Activated T-cell treated with anti-CD3 and anti-CD28 coated beads, Interleukin-2, amount 50 U/mL, for 4 hours (primary cell): ENCODE measurements at regions not wholly inside any gene's neighbourhood (a gene's known extent, or its start where the extent isn't known, plus 50 kb on each side); places are given as distances from the start of the nearest gene placed in this dataset.
"Not testable (repeated sequence)": the region's sequence is repeated elsewhere in the genome, so short reads cannot be mapped to it uniquely, and the experiment has no call there.

ENCODE experiments used
- ATAC-seq, 2 donors: fragments of 200-7000 bp; cut with Tn5 transposase; one replicate each; pipeline ENCODE4 v1.10.0; 2021
- DNase-seq: peaks from one replicate; pipeline ENCODE4 v3.0.0-alpha.2; 2020
- H3K27me3 Mint-ChIP-seq: one replicate; pipeline ENCODE4 v1.8.0; 2021; ENCODE audit warnings: low read depth, mixed read lengths
- H3K36me3 Mint-ChIP-seq: one replicate; pipeline ENCODE4 v1.8.0; 2022; ENCODE audit warnings: mixed read lengths; ENCODE audit not compliant: insufficient read depth
- H3K4me1 Mint-ChIP-seq: one replicate; pipeline ENCODE4 v1.8.0; 2021; ENCODE audit warnings: low read depth, mixed read lengths
- H3K4me3 Mint-ChIP-seq: one replicate; pipeline ENCODE4 v1.8.0; 2021; ENCODE audit warnings: mild to moderate bottlenecking, moderate library complexity, mixed read lengths
- H3K9me3 Mint-ChIP-seq: one replicate; pipeline ENCODE4 v1.8.0; 2021; ENCODE audit warnings: mixed read lengths

GRCh38 chr18:8994603-8995002, 107.9 kb upstream of the NDUFV2 start:
- Mint-ChIP-seq H3K4me1 (no peaks in the 10 kb centered on the region), H3K27me3 (peaks cover 17% of the 10 kb centered on the region), H3K4me3 (no peak overlapping the region), H3K36me3 (no peaks in the 10 kb centered on the region), H3K9me3 (no peaks in the 10 kb centered on the region)
- ATAC-seq: no peak
- no peak for DNase-seq

- ATAC-seq (no peak), DNase-seq (no peak)
- Mint-ChIP-seq H3K4me3 (no peak overlapping the region), H3K27me3 (peaks cover 18% of the 10 kb centered on the region), H3K9me3 (no peaks in the 10 kb centered on the region), H3K36me3 (no peaks in the 10 kb centered on the region), H3K4me1 (no peaks in the 10 kb centered on the region)
Measured at GRCh38 chr18:8995096-8995495, 107.4 kb upstream of the NDUFV2 start.

- ATAC-seq: no peak
- H3K4me1 Mint-ChIP-seq: no peaks in the 10 kb centered on the region
Measured at GRCh38 chr18:8996771-8997432, 105.6 kb upstream of the NDUFV2 start.

GRCh38 chr18:8997634-8998033, 104.9 kb upstream of the NDUFV2 start:
- H3K27me3 Mint-ChIP-seq: peaks cover 20% of the 10 kb centered on the region
- ATAC-seq: no peak
- no peak overlapping the region for H3K4me3 Mint-ChIP-seq
- no peaks in the 10 kb centered on the region for H3K9me3 Mint-ChIP-seq
- H3K36me3 Mint-ChIP-seq: no peaks in the 10 kb centered on the region
- DNase-seq: no peak
- no peaks in the 10 kb centered on the region for H3K4me1 Mint-ChIP-seq

More at GRCh38 chr18:8996771-8997432, 105.6 kb upstream of the NDUFV2 start:
- Mint-ChIP-seq H3K4me3 (no peak overlapping the region), H3K27me3 (peaks cover 19% of the 10 kb centered on the region), H3K36me3 (no peaks in the 10 kb centered on the region), H3K9me3 (no peaks in the 10 kb centered on the region)
- no peak for DNase-seq

GRCh38 chr18:8998481-8999217, 103.8 kb upstream of the NDUFV2 start:
- no peaks in the 10 kb centered on the region for H3K36me3 Mint-ChIP-seq
- ATAC-seq: no peak
- no peaks in the 10 kb centered on the region for H3K4me1 Mint-ChIP-seq

GRCh38 chr18:8999872-9000271, 102.6 kb upstream of the NDUFV2 start:
- ATAC-seq (no peak), DNase-seq (no peak)
- Mint-ChIP-seq H3K36me3 (no peaks in the 10 kb centered on the region), H3K27me3 (peaks cover 16% of the 10 kb centered on the region), H3K9me3 (peaks cover 6% of the 10 kb centered on the region), H3K4me1 (no peaks in the 10 kb centered on the region), H3K4me3 (no peak overlapping the region)

More at GRCh38 chr18:8998481-8999217, 103.8 kb upstream of the NDUFV2 start:
- H3K27me3 Mint-ChIP-seq: peaks cover 16% of the 10 kb centered on the region
- peaks cover 6% of the 10 kb centered on the region for H3K9me3 Mint-ChIP-seq
- H3K4me3 Mint-ChIP-seq: no peak overlapping the region
- no peak for DNase-seq

GRCh38 chr18:9000733-9001132, 101.8 kb upstream of the NDUFV2 start:
- H3K36me3 Mint-ChIP-seq: no peaks in the 10 kb centered on the region
- no peak overlapping the region for H3K4me3 Mint-ChIP-seq
- ATAC-seq (no peak), DNase-seq (no peak)
- peaks cover 16% of the 10 kb centered on the region for H3K27me3 Mint-ChIP-seq
- H3K9me3 Mint-ChIP-seq: peaks cover 6% of the 10 kb centered on the region
- no peaks in the 10 kb centered on the region for H3K4me1 Mint-ChIP-seq

GRCh38 chr18:9001209-9001608, 101.3 kb upstream of the NDUFV2 start:
- H3K36me3 Mint-ChIP-seq: no peaks in the 10 kb centered on the region
- peaks cover 16% of the 10 kb centered on the region for H3K27me3 Mint-ChIP-seq
- no peak overlapping the region for H3K4me3 Mint-ChIP-seq
- peaks cover 6% of the 10 kb centered on the region for H3K9me3 Mint-ChIP-seq
- ATAC-seq (no peak), DNase-seq (no peak)
- H3K4me1 Mint-ChIP-seq: no peaks in the 10 kb centered on the region

- H3K36me3 Mint-ChIP-seq: no peaks in the 10 kb centered on the region
- ATAC-seq (no peak), DNase-seq (no peak)
- peaks cover 16% of the 10 kb centered on the region for H3K27me3 Mint-ChIP-seq
- H3K4me3 Mint-ChIP-seq: no peak overlapping the region
- H3K4me1 Mint-ChIP-seq: no peaks in the 10 kb centered on the region
- H3K9me3 Mint-ChIP-seq: peaks cover 6% of the 10 kb centered on the region
Measured at GRCh38 chr18:9003406-9004100, 98.9 kb upstream of the NDUFV2 start.

- H3K36me3 Mint-ChIP-seq, H3K4me1 Mint-ChIP-seq, DNase-seq, H3K9me3 Mint-ChIP-seq, H3K4me3 Mint-ChIP-seq, ATAC-seq: not testable (repeated sequence)
- peaks cover 19% of the 10 kb centered on the region for H3K27me3 Mint-ChIP-seq
Measured at GRCh38 chr18:9004308-9004707, 98.2 kb upstream of the NDUFV2 start.

- not testable (repeated sequence) for ATAC-seq, H3K4me1 Mint-ChIP-seq, H3K4me3 Mint-ChIP-seq, H3K36me3 Mint-ChIP-seq, DNase-seq, H3K9me3 Mint-ChIP-seq
- H3K27me3 Mint-ChIP-seq: peaks cover 12% of the 10 kb centered on the region
Measured at GRCh38 chr18:9007700-9008099, 94.8 kb upstream of the NDUFV2 start.

GRCh38 chr18:9008200-9008708, 94.2 kb upstream of the NDUFV2 start:
- Mint-ChIP-seq H3K36me3 (no peaks in the 10 kb centered on the region), H3K27me3 (peaks cover 12% of the 10 kb centered on the region), H3K4me1 (no peaks in the 10 kb centered on the region), H3K4me3 (no peak overlapping the region), H3K9me3 (peaks cover 1% of the 10 kb centered on the region)
- DNase-seq (no peak), ATAC-seq (no peak)

GRCh38 chr18:9008709-9009635, 93.5 kb upstream of the NDUFV2 start:
- Mint-ChIP-seq H3K4me3 (no peak overlapping the region), H3K9me3 (no peaks in the 10 kb centered on the region), H3K4me1 (no peaks in the 10 kb centered on the region), H3K27me3 (peaks cover 12% of the 10 kb centered on the region), H3K36me3 (no peaks in the 10 kb centered on the region)
- no peak for DNase-seq
- no peak for ATAC-seq
